GM18520 (cell line): ENCODE measurements at regions not wholly inside any gene's neighbourhood (a gene's known extent, or its start where the extent isn't known, plus 50 kb on each side); places are given as distances from the start of the nearest gene placed in this dataset.

Source experiments
- ATAC-seq: cut with Tn5 transposase; IDR thresholded peaks from one replicate; pipeline ENCODE4 v1.9.1; 2021; ENCODE audit not compliant: unreplicated experiment

DNA sequence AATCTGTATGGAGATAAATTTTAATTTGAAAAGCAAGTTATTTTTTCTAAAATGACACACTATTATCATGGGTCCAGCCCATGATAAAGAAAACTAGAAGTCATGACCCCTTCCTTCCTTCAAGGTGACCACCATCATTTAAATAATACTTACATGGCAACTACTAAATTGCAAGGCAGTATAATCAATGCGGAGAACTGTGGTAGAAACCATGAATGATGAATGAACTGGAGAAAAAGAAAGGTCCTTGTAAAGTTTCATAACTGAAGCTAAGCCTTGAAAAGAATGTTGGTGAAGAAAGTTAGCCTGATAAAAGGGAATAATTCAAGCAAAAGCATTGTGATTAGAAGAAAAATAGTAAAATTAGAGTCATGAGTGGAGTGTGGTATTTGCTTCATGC is 222.9 kb upstream of the TBC1D5 start:
- no peak for ATAC-seq

DNA sequence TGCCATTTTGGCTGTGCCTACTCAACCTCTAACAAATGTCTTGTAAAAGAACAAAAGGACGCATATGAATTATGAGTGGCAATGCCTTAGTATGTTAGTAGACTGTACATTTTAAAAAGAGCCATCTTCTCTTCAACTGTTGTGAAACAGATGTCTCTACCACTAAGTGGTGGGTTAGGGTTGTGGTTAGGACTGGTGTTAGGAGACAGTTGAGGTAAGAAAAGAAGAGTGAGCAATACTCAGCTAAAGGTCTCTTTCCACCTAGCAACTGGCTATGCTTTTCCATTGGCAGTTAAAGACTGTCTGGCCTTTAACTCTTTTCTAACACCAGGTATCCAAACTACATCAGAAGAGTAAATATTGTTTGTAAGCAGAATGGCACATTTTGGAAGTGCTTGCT is 221.7 kb upstream of the TBC1D5 start:
- ATAC-seq, result no peak

DNA sequence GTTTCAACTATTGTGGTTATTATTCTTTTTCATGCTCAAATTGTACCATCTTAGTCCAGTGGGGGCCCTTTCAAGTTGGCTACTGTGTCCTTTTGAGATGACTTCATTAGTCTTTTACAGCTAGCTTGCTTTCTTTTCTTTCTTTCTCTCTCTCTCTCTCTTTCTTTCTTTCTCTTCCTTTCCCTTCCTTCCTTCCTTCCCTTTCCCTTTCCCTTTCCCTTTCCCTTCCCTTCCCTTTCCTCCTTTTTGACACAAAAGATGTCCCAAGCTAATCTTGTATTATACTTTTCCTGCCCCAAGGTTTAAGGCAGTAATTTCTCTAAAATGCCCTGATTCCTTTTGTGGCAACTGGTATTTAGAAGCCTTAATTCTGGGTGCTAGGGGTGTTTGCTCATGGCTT is 213.0 kb upstream of the TBC1D5 start:
- no peak for ATAC-seq

DNA sequence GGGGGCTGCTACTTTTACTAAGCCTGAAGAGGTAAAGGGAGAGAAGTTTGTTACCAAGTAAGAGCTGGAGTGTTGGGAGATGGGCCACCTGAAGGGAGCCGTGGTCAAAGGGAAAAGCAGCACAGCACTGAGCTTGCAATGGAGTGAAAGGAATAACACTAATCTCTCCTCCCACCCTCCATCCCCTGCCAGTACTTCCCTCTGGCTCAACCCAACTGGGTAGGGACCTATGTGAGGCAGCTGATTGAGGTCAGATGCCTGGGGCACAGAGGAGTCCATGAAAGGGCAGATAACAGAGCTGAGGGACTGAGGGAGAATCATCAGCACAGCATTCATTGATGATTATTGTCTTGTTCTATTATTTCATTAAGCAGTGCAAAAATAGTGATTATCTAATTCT is 212.4 kb upstream of the TBC1D5 start:
- ATAC-seq, result no peak

DNA sequence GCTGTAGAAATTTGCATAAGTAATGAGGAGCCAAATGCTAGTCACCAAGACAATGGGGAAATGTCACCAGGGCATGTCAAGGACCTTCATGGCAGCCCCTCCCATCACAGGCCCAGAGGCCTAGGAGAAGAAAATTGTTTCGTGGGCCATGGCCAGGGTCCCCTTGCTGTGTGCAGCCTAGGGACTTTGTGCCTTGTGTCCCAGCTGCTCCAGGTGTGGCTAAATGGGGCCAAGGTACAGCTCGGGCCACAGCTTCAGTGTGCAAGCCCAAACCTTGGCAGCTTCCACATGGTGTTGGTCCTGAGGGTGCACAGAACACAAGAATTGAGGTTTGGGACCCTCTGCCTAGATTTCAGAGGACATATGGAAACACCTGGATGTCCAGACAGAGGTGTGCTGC is 208.8 kb upstream of the TBC1D5 start:
- no peak for ATAC-seq

DNA sequence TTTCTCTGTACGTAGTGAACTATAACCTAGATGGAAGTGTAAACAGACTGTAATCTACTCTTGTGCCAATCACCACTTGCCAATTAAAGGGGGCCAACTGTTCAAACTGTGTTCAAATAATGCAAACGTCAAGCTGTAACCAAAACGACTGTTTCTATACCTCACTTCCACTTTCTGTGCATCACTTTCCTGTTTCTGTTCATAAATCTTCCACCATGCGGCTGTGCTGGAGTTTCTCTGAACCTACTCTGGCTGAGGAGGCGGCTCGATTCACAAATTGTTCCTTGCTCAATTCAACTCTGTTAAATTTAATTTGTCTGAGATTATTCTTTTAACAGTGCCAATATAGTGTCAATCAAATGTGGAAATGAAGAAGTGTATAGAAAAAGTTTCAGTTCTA is 206.7 kb upstream of the TBC1D5 start:
- ATAC-seq, result no peak

DNA sequence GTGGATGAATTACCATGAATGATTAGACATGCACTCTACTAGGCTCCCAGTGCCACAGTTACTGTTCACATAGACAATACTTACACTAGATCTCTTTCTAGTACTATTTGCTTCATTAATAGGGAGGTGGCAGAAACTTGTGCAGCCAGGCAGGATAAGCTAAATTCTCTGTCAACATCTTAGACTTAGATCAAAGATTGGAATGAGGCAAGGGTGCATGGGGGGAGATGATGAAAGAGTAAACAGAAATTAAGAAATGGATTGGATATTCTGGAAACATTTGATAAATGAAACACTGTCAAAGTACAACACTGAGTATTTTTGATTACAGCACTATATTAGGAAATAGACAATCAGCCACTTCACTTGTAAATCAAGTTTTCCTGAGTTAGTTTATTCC is 205.4 kb upstream of the TBC1D5 start:
- no peak for ATAC-seq

DNA sequence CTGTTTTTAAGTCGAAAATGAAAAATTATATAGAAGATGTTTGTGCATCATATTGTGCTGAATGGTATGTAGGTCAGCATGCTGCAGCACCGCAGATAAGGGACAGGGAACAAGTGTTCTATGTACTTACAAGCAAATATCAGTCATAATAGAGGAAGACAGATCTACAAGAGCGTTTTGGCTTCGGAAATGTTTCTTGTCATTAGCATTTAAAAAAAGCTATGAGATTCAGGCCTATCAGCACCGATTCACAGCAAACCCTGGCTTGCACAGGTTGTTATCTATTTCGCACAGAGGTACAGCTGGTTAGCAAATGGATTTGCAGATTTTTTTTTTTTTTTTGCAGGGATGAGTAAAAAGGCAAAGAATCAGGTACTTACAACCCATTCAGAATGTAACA is 204.2 kb upstream of the TBC1D5 start:
- no peak for ATAC-seq

DNA sequence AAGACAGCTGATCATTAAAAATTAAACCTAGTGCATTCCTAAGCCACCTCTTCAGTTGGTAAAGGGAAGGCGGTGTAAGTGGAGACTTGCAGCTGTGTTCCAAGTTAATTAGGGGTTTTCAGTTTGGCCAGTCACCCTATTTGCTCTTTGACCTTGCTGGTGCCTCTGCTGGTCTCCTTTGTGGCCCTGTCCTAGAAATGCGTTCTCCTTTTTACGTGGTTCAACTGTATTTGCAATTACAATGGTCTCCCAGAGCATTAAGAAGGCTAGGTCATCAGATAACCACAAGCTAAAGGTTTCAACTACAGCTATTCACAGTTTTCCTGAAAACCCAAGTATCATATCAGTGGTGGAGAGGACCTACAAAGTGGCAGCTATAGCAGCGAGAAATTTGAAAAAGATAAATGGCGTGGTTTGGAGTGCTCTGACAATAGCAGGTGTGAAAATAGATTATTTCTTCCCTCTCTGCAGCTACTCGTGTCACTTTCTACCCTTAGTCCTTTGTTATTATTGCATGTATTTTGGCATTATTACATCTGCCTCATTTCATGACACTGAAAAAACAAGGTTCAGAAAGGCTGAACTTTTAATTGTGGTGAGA is 203.5 kb upstream of the TBC1D5 start:
- no peak for ATAC-seq

DNA sequence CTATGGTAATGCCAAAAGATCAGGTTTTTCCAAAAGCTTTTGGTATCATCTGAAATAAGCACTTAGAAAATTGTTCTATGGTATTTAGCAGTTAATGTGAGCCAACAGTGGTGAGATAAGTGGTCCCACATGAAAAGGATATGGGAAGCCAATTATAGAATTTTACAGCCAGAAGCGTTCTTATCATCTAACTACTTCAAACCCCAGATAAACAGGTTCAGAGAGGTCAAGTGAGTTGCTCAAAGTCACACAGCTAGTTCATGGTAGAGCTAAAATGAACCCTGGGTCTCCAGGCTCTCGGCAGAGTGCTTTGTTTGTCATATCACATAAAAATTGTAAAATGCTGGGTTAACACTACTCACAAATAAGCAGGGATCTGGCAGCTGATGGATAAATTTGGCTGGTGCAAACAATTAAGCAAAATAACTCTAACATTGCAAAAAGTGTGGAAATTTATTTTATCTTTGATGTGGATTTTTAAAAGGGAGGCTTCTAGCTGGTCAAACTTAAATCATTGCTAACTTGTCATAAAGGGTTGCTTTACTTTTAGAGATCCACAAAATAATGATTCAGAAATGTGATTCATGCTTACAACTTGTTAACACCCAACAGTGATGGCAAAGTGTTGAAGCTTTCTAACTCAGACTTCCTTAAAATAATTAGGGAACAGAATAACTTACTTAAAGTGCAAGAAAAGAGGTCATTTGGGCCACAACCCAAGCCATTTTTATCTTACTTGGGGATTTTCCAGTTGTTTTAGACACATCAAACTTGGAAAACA is 202.8 kb upstream of the TBC1D5 start:
- no peak for ATAC-seq

DNA sequence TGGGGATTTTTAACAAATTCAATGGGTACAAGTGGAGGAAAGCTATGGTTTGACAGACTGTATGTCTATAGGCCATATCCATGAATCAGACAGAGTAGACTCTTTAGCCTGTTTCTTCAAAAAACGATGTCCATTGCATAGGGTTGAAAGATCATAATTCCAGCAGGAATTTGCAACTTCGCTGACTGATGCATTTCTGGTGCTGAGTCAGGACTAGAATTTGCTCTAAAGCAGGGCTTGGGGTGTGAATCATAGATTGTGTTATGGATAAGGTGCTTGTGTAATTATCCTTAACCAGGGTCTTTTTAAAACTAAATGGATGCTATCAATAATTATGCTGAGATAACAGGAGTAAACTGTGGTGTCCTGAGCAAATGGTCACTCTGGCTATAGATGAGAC is 200.4 kb upstream of the TBC1D5 start:
- no peak for ATAC-seq

DNA sequence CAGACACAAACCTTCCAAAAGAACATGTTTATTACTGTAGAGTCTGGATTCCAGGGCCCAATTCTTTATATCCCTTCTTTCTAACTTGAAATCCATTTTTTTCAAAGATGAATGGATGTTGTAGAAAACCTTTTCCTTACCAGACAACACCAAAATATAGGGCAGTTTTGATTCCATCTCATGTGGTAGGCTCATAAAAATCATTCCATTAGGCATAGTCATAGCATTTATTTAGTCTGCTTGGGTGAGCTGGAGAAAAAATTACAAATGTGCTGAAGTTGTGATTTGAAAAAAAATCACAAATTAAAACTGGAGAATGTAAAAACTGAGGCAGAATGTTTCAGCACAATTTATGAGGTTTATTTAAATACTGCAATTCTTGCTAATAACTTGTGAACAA is 199.3 kb upstream of the TBC1D5 start:
- no peak for ATAC-seq

DNA sequence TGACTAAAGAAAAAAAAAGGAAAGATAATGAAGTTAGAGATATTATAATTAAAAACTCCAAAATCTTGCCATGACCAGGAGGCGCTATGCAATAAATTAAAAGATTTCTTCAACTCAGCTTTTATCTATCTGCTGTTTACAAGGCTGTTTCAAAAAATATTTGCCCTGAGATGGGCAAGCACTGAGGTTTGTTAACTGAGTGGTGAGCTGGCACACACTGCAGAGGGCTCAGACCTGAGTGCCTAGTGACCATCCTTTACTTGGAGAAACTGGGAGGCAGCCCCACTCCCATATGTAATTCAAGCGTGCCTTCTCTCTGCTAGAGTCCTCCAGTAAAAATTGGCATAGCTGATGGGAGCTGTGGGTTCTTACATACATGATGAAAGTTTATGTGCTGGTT is 198.7 kb upstream of the TBC1D5 start:
- no peak for ATAC-seq

DNA sequence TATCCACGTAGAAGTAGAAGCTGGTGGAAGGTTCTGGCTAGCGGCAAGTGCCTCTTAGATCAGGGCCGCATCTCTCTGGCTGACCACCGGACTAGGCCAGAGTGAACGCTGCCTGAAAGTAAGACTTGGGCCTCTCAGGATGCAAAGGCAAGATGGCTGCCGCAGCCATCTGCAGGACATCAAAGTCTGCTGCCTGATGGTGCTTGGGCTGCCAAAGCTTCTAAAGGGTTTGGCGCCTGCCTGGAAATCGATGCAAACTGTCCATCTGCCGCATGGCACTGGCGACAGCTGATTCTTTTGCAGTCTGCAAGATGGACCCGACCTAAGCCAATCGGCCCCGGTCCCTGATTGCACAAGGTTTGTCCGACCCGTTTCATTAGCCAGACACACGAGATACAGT is 196.7 kb upstream of the TBC1D5 start:
- ATAC-seq, result no peak

DNA sequence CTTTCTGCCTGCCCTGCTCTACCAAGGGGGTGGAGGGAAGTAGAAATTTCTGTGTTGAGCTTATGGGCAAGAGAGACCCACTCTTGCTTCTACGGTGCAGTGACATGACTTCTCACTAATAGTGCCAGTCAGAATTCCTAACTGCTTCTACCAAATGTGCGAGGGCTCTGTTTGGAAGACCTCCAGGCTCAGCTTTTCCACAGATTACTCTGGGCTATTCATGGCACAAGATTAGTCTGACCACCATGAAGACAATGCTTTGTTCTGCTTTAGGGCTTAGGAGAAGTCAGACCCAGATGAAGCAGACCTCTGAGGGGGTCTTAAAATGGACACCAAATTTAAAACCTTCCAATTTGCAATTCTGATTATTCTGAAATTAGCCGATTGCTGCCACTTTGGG is 195.9 kb upstream of the TBC1D5 start:
- ATAC-seq, result no peak

DNA sequence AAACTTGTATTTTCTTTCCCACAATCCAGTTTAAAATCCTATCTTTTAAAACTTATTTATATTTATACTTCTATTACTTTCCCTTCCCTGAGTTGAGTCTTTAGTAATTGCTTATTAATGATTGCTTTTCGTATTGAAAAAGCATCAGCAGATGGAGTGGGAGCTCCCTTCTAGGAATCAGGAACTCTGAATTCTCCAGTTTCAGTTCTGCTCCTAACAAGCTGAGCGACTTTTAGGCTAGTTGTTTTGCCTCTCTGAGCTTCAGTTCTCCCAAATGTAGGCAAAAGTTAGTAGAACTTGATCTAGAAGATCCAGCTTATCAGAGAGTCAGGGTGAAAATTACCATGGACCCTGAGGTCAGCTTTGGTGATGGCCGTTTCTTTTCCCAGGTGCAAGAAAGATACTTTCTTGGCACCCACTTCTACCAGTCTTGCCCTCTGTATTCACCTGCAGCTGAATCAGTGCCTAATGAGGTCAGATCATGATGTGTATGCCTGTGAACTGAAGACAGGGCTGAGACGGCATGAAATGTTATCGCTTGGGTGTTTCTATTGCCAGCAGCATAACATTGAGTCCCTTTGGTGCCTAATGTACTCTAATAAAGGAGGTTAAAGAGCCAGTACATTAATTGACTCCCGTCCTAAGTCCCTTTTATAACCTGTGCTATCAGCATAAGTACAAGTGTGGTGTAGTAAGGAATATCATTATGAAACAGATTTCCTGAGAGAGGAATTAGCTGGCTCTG is 194.5 kb upstream of the TBC1D5 start:
- ATAC-seq, result no peak

DNA sequence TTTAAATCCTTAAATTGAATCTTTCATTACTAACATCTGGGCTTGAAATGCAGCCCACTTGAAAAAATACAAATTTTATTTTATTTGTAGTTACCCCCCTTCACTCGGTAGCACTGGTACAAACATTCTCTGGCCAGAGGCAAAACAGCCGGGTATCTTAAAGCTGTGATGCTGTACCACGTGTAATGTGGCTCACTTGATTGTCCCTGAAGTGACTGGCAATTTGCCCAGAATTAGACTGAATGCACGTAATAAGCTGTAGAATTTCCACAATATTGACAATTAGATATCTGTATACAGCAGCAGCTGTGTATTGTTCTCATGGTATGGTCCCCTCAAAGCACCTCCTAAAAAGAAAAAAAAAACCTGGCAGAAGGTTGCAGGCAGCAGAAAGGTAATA is 192.8 kb upstream of the TBC1D5 start:
- no peak for ATAC-seq

DNA sequence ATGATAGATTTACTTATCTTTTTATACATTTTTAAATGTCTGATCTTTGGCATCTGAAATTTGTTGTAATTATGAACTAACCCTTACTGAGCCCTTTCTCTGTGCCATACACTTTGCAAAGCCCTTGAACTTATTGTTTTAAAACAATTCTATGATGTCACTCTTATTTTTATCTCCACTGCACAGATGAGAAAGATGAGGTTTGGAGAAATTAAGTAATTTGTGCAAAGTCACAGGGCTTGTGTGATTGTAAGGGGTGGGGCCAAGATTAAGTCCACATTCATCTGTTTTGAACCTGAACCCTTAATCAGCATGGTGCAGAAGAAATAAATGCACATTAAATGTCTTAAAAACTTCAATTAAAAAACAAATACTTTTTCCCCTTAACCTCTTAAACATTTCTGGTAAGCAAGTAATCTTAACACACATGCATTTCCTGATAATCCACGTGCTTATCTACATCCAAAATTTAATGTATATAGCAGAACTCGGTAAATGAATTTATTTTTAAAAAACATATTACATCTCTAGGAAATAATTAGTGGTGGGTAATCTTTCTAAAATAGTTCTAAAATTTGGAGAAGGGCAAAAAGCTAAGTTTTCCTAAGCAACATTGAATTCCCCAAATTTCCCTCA is 189.8 kb upstream of the TBC1D5 start:
- ATAC-seq, result no peak

DNA sequence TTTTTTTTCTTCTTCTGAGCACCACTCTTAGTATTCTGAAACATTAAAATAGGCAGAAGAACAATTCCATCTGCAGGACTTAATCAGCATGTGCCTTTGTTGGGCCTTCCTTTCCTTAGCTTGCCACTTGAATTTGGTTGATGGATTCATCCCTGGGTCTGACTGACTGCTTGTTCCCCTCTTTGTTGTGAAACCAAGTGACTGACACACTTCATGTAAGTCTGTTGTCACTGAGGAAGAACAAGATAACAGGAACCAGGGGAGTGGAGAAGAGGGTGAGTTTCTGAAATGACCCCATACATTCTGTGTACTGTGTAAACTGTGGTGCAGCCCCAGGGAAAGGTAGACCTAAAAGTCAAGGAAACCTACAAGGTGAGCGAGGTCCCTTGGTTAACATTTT is 188.7 kb upstream of the TBC1D5 start:
- ATAC-seq, result no peak

DNA sequence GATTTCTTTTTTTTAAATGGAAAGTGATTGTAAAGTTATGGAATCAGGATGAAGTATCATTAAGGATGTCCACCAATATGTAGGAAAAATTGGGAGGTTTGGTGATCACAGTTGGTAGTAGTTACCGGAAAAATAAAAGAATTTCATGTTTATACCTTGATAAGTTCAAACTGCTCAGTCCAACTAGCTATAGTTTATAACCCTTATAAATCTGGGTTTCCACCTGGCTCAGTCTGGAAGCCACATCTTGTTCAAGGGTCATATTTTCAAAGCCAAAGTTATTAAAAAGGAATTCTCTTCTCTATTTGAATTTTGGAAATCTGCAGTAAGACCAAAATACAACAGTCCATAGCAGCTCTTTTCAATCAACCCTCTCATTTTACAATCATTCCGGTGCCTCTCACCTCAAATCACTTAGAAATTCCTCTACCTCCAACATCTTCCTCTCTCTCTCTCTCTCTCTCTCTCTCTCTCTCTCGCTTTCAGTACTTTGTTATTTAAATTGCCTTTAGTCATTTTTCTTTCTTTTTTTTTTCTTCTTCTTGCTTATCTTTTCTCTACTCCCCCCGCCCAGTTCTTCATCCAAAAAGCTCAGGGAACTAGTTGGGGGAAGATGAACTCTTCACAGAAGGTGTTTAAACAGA is 186.2 kb upstream of the TBC1D5 start:
- ATAC-seq, result no peak

DNA sequence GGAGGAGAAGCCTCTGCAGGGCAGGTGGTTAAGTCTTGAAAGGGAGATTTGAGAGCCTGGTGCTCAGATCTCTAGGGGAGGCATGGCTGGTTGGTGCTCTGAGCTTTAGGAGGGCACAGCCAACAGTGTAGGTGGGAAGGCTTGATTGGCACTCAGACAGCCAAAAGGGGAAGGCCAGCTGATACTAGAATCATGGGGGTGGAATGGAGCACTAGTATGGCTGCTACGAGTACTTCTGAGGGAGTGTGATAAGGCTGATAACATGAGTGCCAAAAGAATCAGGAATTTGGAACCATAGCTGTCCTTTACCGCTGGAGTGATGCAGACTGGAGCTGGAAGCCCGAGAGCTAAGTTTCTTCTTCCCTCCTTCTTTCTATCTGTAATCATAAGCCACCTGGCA is 184.6 kb upstream of the TBC1D5 start:
- ATAC-seq, result no peak
